ENCODE measurements at regions not wholly inside any gene's neighbourhood (a gene's known extent, or its start where the extent isn't known, plus 50 kb on each side); places are given as distances from the start of the nearest gene placed in this dataset.

GRCh38 chr16:63612462-63613227 lies 1509.2 kb downstream of the CDH11 start:
- H3K27me3 ChIP-seq (ENCODE audit: insufficient read depth, low read length): no peaks in the 10 kb centered on the region
- H3K4me3 ChIP-seq (ENCODE audit: low read depth, low read length): no peak overlapping the region
- H3K27ac ChIP-seq (ENCODE audit: low read depth, low read length): no peak overlapping the region
- no peak overlapping the region for H2AFZ ChIP-seq (ENCODE audit: low read length, unreplicated experiment)
- H3K4me1 ChIP-seq (ENCODE audit: control insufficient read depth, insufficient read depth, low read length, unreplicated experiment): no peaks in the 10 kb centered on the region
- H3K79me2 ChIP-seq (ENCODE audit: control insufficient read depth, insufficient read depth, low read length, unreplicated experiment): no peaks in the 10 kb centered on the region
- no peaks in the 10 kb centered on the region for H3K36me3 ChIP-seq (ENCODE audit: insufficient read depth, low read length)

GRCh38 chr16:63606778-63607177 lies 1515.1 kb downstream of the CDH11 start:
- Histone ChIP-seq H3K79me2 (ENCODE audit: control insufficient read depth, insufficient read depth, low read length, unreplicated experiment) (no peaks in the 10 kb centered on the region), H2AFZ (ENCODE audit: low read length, unreplicated experiment) (no peak overlapping the region)

GRCh38 chr16:63602206-63602927 lies 1519.5 kb downstream of the CDH11 start:
- no peak overlapping the region for H3K27ac ChIP-seq (ENCODE audit: low read depth, low read length)
- H3K79me2 ChIP-seq (ENCODE audit: control insufficient read depth, insufficient read depth, low read length, unreplicated experiment): no peaks in the 10 kb centered on the region
- H3K4me1 ChIP-seq (ENCODE audit: control insufficient read depth, insufficient read depth, low read length, unreplicated experiment): no peaks in the 10 kb centered on the region

More at GRCh38 chr16:63606778-63607177, 1515.1 kb downstream of the CDH11 start:
- Histone ChIP-seq H3K4me3 (ENCODE audit: low read depth, low read length) (no peak overlapping the region), H3K4me1 (ENCODE audit: control insufficient read depth, insufficient read depth, low read length, unreplicated experiment) (no peaks in the 10 kb centered on the region), H3K36me3 (ENCODE audit: insufficient read depth, low read length) (no peaks in the 10 kb centered on the region), H3K27me3 (ENCODE audit: insufficient read depth, low read length) (no peaks in the 10 kb centered on the region), H3K27ac (ENCODE audit: low read depth, low read length) (no peak overlapping the region)

GRCh38 chr16:63596716-63597115 lies 1525.1 kb downstream of the CDH11 start:
- Histone ChIP-seq H3K4me3 (ENCODE audit: low read depth, low read length) (no peak overlapping the region), H3K36me3 (ENCODE audit: insufficient read depth, low read length) (no peaks in the 10 kb centered on the region), H2AFZ (ENCODE audit: low read length, unreplicated experiment) (no peak overlapping the region), H3K4me1 (ENCODE audit: control insufficient read depth, insufficient read depth, low read length, unreplicated experiment) (no peaks in the 10 kb centered on the region), H3K79me2 (ENCODE audit: control insufficient read depth, insufficient read depth, low read length, unreplicated experiment) (no peaks in the 10 kb centered on the region), H3K27me3 (ENCODE audit: insufficient read depth, low read length) (no peaks in the 10 kb centered on the region), H3K27ac (ENCODE audit: low read depth, low read length) (no peak overlapping the region)

More at GRCh38 chr16:63602206-63602927, 1519.5 kb downstream of the CDH11 start:
- Histone ChIP-seq H3K27me3 (ENCODE audit: insufficient read depth, low read length) (no peaks in the 10 kb centered on the region), H2AFZ (ENCODE audit: low read length, unreplicated experiment) (no peak overlapping the region), H3K4me3 (ENCODE audit: low read depth, low read length) (no peak overlapping the region), H3K36me3 (ENCODE audit: insufficient read depth, low read length) (no peaks in the 10 kb centered on the region)

GRCh38 chr16:63592852-63593251 lies 1529.0 kb downstream of the CDH11 start:
- H3K4me3 ChIP-seq (ENCODE audit: low read depth, low read length): no peak overlapping the region
- no peaks in the 10 kb centered on the region for H3K79me2 ChIP-seq (ENCODE audit: control insufficient read depth, insufficient read depth, low read length, unreplicated experiment)

GRCh38 chr16:63581570-63581969 lies 1540.3 kb downstream of the CDH11 start:
- no peak overlapping the region for H3K4me3 ChIP-seq (ENCODE audit: low read depth, low read length)
- no peak overlapping the region for H2AFZ ChIP-seq (ENCODE audit: low read length, unreplicated experiment)
- no peaks in the 10 kb centered on the region for H3K79me2 ChIP-seq (ENCODE audit: control insufficient read depth, insufficient read depth, low read length, unreplicated experiment)
- no peak overlapping the region for H3K27ac ChIP-seq (ENCODE audit: low read depth, low read length)
- H3K4me1 ChIP-seq (ENCODE audit: control insufficient read depth, insufficient read depth, low read length, unreplicated experiment): no peaks in the 10 kb centered on the region
- H3K27me3 ChIP-seq (ENCODE audit: insufficient read depth, low read length): no peaks in the 10 kb centered on the region
- no peaks in the 10 kb centered on the region for H3K36me3 ChIP-seq (ENCODE audit: insufficient read depth, low read length)

More at GRCh38 chr16:63592852-63593251, 1529.0 kb downstream of the CDH11 start:
- no peak overlapping the region for H3K27ac ChIP-seq (ENCODE audit: low read depth, low read length)
- no peaks in the 10 kb centered on the region for H3K4me1 ChIP-seq (ENCODE audit: control insufficient read depth, insufficient read depth, low read length, unreplicated experiment)
- no peak overlapping the region for H2AFZ ChIP-seq (ENCODE audit: low read length, unreplicated experiment)
- H3K27me3 ChIP-seq (ENCODE audit: insufficient read depth, low read length): no peaks in the 10 kb centered on the region
- H3K36me3 ChIP-seq (ENCODE audit: insufficient read depth, low read length): no peaks in the 10 kb centered on the region

GRCh38 chr16:63578791-63579190 lies 1542.6 kb upstream of the CDH8 start:
- H3K27me3 ChIP-seq (ENCODE audit: insufficient read depth, low read length): no peaks in the 10 kb centered on the region
- no peak overlapping the region for H3K27ac ChIP-seq (ENCODE audit: low read depth, low read length)
- no peak overlapping the region for H2AFZ ChIP-seq (ENCODE audit: low read length, unreplicated experiment)
- no peak overlapping the region for H3K4me3 ChIP-seq (ENCODE audit: low read depth, low read length)
- H3K4me1 ChIP-seq (ENCODE audit: control insufficient read depth, insufficient read depth, low read length, unreplicated experiment): no peaks in the 10 kb centered on the region
- no peaks in the 10 kb centered on the region for H3K36me3 ChIP-seq (ENCODE audit: insufficient read depth, low read length)
- H3K79me2 ChIP-seq (ENCODE audit: control insufficient read depth, insufficient read depth, low read length, unreplicated experiment): no peaks in the 10 kb centered on the region

GRCh38 chr16:63577891-63578290 lies 1541.7 kb upstream of the CDH8 start:
- Histone ChIP-seq H3K79me2 (ENCODE audit: control insufficient read depth, insufficient read depth, low read length, unreplicated experiment) (no peaks in the 10 kb centered on the region), H3K36me3 (ENCODE audit: insufficient read depth, low read length) (no peaks in the 10 kb centered on the region), H3K4me1 (ENCODE audit: control insufficient read depth, insufficient read depth, low read length, unreplicated experiment) (no peaks in the 10 kb centered on the region), H3K4me3 (ENCODE audit: low read depth, low read length) (no peak overlapping the region), H3K27me3 (ENCODE audit: insufficient read depth, low read length) (no peaks in the 10 kb centered on the region), H3K27ac (ENCODE audit: low read depth, low read length) (no peak overlapping the region), H2AFZ (ENCODE audit: low read length, unreplicated experiment) (no peak overlapping the region)

GRCh38 chr16:63575041-63575440 lies 1538.8 kb upstream of the CDH8 start:
- Histone ChIP-seq H3K4me1 (ENCODE audit: control insufficient read depth, insufficient read depth, low read length, unreplicated experiment) (no peaks in the 10 kb centered on the region), H3K4me3 (ENCODE audit: low read depth, low read length) (no peak overlapping the region), H3K36me3 (ENCODE audit: insufficient read depth, low read length) (no peaks in the 10 kb centered on the region), H2AFZ (ENCODE audit: low read length, unreplicated experiment) (no peak overlapping the region), H3K27me3 (ENCODE audit: insufficient read depth, low read length) (no peaks in the 10 kb centered on the region), H3K79me2 (ENCODE audit: control insufficient read depth, insufficient read depth, low read length, unreplicated experiment) (no peaks in the 10 kb centered on the region), H3K27ac (ENCODE audit: low read depth, low read length) (no peak overlapping the region)

GRCh38 chr16:63568164-63568563 lies 1531.9 kb upstream of the CDH8 start:
- H3K4me3 ChIP-seq (ENCODE audit: low read depth, low read length): no peak overlapping the region
- H3K79me2 ChIP-seq (ENCODE audit: control insufficient read depth, insufficient read depth, low read length, unreplicated experiment): no peaks in the 10 kb centered on the region
- no peaks in the 10 kb centered on the region for H3K36me3 ChIP-seq (ENCODE audit: insufficient read depth, low read length)
- no peak overlapping the region for H2AFZ ChIP-seq (ENCODE audit: low read length, unreplicated experiment)
- no peaks in the 10 kb centered on the region for H3K27me3 ChIP-seq (ENCODE audit: insufficient read depth, low read length)
- H3K4me1 ChIP-seq (ENCODE audit: control insufficient read depth, insufficient read depth, low read length, unreplicated experiment): no peaks in the 10 kb centered on the region
- H3K27ac ChIP-seq (ENCODE audit: low read depth, low read length): no peak overlapping the region

All from ACC112 (cell line).